ENCODE measurements at regions not wholly inside any gene's neighbourhood (a gene's known extent, or its start where the extent isn't known, plus 50 kb on each side); places are given as distances from the start of the nearest gene placed in this dataset.
"Not testable (repeated sequence)": the region's sequence is repeated elsewhere in the genome, so short reads cannot be mapped to it uniquely, and the experiment has no call there.

DNA sequence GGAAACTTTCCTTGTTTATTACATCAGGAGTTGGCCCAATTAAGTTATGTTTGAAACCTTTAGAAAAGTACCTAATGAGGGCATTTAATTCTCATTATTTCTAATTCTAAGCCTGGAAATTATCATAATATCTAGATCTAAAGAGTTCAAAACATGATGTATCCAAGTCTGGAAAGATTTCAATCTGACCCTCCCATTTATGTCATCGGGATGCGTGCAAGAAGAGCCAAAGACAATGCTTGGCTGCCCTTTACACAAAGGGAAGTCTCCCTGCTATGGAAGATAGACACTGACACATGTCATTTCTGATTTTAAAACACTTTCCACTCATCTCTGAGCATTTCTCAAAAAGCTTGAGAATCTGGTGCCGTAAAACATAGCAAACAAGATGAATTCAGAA is 222.4 kb downstream of the ANTXR2 start:
- DNase-seq (ENCODE audit: low spot score): no peak

DNA sequence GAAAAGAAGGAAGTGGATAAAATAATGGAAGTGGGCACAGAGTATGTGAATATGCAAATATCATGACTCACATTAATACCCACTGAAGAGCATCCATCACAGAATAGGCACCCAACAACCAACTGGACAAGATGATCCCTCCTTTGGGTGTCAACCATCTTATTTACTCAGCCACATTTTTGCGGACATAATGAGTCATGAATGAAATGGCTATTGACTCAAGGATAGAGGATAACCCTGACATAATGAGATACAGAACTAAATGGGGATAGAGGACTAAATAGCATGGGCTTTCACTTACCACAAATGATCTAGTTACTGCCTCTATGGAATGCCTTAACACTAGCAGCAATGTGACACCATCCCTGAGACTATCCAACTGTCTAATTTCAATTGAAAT is 224.7 kb downstream of the ANTXR2 start:
- no peak for DNase-seq (ENCODE audit: low spot score)

DNA sequence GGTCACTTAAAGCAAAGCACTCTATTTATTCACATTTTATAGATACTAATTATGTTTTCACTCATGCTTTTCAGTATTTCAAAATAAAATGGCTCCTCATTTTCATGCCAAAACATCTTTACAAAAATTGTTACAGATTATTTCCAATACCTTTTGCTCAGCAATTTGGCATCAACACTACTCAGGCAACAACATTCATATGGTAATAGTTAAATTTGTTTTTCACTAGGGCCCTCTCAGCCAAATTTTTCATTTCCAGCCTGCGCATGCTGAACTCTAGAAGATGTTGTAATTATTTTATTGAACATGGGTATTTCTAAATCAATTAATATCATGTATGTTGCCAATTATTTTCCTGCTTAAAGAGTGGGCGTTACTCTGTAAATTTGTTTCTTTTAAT is 225.6 kb downstream of the ANTXR2 start:
- no peak for DNase-seq (ENCODE audit: low spot score)

DNA sequence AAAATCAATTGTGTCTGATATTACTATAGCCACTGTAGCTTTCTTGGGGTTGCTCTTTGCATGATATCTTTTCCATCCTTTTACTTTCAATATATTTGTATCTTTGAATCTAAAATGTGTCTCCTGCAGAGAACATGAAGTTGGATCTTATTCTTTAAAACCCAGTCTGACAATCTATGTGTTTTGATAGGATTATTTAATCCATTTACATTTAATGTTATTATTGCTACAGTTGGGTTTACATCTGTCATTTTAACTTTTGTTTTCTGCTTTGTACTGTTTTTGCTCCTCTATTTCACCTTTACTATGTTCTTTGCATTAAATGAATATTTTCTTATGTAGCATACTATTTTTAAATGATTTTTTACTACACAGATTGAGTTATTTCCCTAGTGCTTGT is 230.9 kb downstream of the ANTXR2 start:
- DNase-seq (ENCODE audit: low spot score): no peak

DNA sequence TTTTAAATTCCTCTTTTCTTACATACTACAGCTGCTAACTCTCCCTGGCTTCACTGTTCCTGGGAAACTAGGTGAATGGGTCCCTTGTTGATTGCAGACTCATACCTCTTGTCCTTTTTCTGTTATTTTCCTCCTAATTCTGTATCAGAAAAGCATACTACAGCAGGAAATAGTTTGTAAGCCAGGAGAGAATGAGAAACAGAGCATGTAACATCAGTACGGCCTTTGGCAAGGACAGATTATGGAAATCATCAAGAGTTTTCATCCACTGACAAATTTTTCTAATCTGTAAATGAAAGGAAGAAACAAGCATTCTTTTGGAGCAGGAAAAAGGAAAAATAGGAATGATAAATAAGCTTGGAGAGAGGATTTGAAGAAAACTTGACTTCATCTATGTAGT is 239.2 kb downstream of the ANTXR2 start:
- DNase-seq (ENCODE audit: low spot score): no peak

DNA sequence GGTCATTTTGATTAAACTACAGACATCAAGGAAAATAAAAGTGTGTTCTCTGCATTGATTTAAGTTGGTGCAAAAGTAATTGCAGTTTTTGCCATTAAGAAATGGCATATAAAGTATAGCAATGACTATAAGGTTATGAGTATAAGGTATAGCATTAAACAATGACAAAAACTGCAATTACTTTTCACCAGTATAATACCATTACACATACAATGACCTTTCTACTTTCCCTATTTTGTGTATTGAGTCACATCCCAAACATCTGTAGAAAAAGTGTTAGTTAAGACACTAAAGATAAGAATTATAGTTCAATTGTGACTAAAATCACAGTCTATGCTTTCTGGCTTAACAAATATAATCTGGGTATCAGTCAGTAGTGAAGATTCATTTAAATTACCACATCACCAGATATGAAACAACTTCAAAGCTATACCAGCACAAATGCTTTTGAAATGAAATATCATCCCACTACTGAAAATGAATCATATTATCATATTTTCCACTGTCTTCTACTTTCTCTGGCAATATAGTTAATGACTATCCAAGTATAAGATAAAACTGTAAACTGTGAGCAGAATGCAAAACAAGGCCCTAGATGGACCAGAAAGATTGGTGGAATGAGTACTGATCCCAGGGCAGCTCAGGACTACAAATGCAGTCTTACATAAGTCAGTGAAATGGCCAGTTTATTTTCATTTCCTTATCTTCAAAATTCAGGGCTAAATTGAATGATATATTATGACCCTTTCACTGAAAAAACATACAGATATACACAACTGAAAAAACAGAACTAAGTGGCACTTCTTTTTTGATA is 241.1 kb downstream of the ANTXR2 start:
- DNase-seq (ENCODE audit: low spot score): no peak

DNA sequence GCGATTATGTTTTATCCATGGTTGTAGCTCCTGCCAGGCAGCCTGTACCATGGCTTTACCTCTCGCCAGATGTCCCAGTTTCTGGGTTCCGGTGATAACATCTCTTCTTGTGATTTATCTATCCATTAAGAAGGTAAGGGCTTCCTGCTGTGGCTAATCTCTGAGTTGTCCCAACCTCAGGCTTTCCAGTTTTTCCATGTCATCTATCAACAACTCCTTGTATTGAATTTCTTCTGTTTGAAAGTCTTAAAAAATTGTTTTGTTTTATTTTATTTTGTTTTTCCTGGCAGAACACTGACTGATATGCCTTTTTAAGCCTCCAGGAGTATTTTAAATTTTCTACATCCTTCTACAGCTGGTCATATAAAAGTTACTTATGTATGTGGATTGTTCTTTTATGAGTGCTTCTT is 241.9 kb downstream of the ANTXR2 start:
- no peak for DNase-seq (ENCODE audit: low spot score)

DNA sequence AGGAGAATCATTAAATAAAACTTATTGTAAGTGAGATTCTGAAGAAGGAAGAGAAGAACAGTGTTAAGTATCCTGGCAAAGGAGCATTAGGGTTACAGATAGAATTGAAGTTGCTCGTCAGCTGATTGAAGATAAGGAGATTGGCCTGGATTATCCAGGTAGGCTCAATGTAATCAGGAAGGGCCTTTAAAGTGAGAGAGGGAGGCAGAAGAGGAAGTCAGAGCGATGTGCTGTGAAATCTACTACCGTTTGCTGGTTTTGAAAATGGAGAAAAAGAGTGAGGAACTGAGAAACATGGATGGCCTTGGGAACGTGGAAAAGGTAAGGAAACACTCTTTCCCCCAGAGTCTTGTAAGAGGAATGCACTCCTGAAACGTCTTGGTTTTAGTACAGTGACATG is 245.7 kb downstream of the ANTXR2 start:
- DNase-seq (ENCODE audit: low spot score): no peak

DNA sequence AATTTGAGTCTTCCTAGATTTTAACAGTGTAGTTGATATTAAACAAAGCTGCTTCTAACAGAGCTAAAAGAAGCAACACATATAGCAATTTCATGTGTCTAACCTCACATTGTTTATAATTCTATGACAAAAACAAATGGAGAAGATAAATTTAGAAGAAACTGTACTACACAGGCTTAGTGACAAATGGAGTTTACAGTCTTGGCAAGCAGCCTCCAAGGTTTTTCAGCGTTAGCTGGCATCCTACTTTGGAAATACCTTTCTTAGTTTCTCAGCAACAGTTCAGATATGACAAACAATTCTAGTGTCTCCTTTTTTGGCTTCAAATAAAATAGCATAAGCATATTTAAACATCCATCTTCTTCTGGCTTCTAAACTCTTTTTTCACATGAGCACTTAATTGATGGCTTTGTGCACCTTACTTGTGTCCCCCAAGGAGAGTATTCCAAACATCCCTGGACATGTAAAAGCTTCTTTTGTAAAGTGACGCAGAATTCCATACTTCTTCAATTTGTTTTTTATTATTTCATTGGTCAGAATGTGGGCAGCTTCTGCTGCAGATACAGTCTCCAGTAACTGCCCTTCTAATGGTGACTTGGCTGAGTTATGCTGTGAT is 249.8 kb downstream of the ANTXR2 start:
- no peak for DNase-seq (ENCODE audit: low spot score)

DNA sequence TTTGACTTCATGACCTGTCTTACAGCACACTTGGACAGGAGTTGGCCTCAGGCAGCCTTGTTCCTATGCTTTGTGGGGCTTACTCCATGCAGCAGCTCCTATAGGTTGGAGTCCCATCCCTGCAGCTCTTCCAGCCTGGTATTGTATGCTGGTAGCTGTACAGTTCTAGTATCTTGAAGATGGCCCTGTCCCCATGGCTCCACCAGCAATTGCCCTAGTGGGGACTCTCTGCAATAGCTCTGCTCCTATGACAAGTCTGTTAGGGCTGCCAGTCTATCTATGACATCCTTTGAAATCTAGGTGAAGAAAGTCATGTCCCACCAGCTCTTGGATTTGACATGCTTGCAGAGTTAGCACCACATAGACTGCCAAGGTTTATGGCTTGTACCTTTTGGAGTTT is 252.6 kb downstream of the ANTXR2 start:
- DNase-seq (ENCODE audit: low spot score): no peak

DNA sequence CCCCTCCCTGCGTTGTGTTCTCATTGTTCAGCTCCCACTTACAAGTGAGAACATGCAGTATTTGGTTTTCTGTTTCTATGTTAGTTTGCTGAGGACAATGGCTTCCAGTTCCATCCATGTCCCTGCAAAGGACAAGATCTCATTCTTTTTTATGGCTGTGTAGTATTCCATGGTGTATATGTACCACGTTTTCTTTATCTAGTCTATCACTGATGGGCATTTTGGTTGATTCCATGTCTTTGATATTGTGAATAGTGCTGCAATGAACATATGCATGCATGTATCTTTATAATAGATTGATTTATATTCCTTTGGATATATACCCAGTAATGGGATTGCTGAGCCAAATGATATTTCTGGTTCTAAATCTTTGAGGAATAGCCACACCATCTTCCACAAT is 265.1 kb downstream of the ANTXR2 start:
- DNase-seq (ENCODE audit: low spot score): not testable (repeated sequence)

DNA sequence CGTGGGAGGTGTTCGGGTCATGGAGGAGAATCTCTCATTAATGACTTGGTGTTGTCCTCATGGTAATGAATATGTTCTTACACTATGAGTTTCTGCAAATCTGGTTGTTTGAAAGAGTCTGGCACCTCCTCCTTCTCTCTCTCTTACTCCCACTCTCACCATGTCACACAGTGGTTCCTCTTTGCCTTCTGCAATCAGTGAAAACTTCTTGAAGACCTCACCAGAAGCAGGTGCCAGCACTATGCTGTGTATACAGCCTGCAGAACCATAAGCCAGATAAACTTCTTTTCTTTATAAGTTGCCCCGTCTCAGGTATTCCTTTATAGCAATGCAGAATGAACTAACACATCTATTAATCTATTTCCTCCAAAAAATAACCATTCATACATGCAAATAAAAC is 275.0 kb downstream of the ANTXR2 start:
- no peak for DNase-seq (ENCODE audit: low spot score)

DNA sequence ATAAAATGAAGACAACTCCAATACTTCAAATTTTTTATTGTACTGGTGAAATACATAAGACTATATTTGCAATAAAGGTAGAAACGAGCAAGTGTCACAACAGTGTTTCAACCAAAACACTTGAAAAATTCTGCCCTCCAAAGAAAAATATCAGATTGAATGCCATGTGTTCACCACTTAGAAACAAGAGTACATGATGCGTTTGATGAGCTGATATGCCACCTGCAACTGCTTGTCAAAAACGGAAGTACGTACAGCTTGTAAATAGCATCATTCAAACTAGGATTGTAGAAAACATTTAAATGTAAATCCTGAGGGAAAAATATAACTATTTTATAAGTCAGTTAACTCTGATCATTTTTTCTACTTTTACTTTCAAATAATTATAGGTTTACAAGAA is 276.1 kb downstream of the ANTXR2 start:
- DNase-seq (ENCODE audit: low spot score): no peak

DNA sequence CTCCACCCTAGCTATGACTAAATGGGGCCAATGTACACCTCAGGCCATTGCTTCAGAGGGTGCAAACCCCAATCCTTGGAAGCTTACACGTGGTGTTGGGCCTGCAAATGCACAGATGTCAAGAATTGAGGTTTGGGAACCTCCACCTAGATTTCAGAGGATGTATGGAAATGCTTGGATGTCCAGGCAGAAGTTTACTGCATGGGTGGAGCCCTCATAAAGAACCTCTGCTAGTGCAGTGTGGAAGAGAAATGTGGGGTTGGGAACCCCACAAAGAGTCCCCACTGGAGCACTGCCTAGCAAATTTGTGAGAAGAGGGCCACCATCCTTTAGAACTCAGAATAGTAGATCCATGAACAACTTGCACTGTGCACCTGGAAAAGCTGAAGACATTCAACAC is 284.1 kb downstream of the ANTXR2 start:
- no peak for DNase-seq (ENCODE audit: low spot score)

DNA sequence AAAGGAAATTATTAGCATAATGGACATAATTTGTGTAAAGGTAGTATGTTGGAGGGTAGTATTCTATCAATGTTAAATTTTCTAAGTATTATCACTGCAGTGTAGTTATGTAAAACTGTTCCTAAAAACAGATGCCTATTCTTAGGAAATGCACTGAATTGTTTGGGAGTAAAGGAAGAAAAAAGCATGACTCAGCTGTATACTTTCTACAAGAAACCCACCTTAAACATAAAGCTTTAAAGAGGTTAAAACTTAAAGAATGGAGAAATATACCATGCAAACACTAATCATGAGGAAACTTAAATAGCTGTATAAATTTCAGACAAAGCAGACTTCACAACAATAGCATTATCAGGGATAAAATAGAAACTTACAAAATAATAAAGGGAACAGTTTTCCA is 292.9 kb downstream of the ANTXR2 start:
- no peak for DNase-seq (ENCODE audit: low spot score)

DNA sequence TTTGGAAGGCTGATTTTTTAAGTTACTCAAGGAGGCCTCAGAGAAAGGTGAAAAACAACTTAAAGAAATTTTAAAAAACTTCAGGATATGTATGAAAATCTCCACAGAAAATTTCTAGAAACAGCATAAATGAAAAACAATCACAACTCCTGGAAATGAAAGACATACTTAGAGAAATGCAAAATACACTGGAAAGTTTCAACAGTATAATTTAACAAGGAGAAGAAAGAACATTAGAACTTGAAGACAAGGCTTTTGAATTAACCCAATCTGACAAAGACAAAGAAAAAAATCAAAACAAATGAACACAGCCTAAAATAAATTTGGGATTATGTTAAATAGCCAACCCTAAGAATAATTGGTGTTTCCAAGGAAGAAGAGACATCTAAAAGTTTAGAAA is 300.5 kb downstream of the ANTXR2 start:
- no peak for DNase-seq (ENCODE audit: low spot score)

DNA sequence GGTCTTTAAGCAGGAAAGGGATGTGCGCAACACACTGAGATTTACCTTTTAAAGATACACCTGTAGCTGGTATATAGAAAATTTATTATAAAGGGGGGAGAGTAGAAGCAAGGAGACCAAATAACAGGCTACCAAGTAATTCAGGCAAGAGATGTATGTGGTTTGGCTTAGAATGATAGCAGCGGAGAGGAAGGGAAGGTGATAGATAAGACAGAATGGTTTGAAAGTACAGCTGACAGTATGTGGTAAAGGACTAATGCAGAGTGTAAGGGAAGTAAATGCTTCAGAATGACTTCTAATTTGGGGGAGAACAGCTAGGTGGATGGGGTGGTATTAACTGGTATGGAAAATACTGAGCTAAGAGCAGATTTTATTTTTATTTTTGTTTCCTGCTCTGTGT is 308.9 kb downstream of the ANTXR2 start:
- DNase-seq (ENCODE audit: low spot score): no peak

DNA sequence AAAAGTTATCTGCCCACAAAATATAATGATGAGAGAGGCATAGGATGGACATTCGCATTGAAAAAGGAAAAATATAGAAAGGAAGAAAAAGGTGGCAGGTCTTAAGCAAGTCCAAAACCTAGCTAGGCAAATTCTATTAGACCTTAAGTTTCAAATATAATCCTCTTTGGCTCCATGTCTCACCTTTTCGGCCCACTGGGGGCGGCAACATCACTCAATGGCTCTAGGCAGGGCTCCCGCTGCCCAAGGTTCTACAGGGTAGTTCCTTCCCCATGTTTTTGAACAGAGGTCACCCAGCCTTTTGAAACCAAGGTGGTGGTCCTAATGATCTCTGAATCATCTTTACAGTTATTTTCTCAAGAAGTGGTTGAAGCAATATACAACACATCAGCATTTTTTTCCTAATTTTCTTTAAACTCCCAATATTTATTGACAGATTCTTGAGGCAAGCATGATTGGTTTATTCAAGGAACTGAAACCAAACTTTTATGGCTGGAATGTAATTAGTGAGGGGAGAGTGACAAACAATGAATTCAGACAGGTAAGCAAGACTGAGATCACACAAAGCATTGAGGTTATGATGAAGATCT is 309.4 kb downstream of the ANTXR2 start:
- no peak for DNase-seq (ENCODE audit: low spot score)

DNA sequence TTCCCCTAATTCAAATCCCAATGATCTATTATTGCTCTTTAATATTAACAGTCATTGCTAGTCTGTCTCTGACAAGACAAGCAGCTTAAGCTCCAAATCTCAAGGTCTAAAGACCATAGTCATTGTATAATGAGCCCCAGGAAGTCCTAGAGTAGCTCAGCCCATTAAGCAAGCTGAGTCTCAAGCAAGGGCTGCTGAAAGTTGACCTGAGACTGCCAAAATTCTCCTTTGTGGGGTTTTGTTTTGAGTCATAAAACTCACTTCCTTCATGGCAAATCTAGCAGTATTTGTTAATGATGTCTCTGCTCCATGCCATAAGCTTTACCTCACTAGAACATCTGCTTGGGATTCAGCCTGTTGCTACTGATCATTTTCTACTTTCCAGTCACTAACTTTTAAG is 313.2 kb downstream of the ANTXR2 start:
- DNase-seq (ENCODE audit: low spot score): no peak

DNA sequence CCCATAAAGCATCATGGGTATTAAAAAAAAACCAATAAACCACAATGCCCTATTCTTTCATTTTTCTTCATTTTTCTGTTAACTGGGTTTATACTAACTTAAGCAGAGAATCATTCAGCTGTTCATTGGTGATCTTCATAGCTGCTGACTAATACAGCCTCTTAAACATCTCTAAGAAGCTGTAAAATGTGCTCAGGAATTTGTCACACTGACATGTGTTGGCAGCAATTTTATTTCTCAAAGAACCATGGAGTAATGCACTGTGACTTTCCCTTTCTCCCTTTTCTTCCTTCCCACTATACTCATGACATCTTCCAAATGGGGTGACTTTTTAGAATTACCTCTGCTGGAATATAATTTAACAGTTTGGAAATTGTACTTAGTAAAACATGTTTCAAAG is 315.4 kb downstream of the ANTXR2 start:
- no peak for DNase-seq (ENCODE audit: low spot score)

DNA sequence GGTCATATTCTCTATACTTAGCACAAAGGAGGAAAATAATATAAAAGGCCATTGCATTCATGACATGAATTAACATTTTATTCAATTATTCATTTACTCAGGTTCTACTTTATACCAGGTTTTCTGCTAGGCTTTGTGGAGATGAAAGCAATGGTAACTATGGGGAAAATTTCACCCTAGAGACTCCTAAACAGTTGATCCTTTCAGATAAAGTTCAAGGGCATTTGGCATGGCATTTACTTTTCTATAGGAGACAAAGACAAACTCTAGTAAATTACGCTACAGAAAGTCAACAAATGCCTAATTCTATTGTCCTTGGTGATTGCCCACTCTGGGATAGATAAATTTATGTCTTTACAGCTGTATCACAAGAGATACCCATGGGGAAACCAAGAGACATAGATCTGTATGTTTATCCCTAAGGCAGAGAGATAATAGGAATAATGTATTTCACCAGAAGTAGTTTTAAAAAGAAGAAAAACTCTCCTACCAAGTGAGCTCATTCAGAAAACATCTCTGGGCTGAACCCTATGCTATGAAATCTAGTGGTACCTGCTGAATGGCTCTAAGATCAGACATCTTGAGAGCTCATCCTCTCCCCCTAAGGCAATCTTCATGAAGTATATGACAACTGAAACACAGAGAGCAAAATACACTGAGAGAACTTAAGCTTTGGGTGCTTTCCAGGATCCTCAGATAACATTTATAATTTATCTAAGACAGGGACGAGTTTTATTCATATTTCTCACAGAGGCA is 316.7 kb downstream of the ANTXR2 start:
- no peak for DNase-seq (ENCODE audit: low spot score)

DNA sequence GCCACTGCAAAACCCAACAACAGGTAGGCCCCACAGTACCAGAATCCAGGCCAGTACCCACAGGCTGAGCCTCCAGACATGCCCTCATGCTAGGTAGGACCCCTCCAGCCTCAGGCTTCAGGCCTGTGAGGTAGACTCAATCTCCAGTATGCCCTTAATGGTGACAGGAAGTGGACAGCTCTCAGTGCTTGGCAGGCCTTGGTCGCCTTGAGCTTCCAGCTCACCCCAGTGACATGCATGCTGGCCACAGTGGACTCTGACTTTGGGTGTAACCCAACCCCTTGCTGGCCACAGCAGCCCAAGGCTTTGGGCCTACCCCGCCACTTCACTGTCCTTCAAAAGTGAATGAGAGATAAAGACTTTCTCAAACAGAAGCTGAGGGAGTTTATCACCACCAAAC is 324.2 kb downstream of the ANTXR2 start:
- no peak for DNase-seq (ENCODE audit: low spot score)

DNA sequence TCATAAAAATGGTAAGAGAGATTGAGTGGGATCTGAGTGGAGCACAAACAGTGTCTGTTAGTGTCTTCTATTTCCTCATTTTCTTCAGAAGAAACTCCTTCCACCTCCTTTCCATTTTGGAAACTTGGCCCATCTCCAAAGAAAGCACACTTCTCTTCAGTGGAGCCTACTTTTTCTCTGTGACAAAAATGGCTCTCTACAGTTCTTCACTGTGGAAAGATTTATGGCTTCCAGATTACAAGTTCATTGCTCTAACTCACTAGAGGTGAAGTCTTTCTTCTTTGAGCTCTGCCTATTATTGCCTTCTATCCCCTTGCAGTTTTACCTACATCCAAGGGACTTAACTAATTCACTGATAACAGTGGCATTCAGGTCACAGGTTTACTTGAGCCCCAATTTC is 325.8 kb downstream of the ANTXR2 start:
- DNase-seq (ENCODE audit: low spot score): no peak
